SK-N-MC (cell line): ENCODE measurements at regions not wholly inside any gene's neighbourhood (a gene's known extent, or its start where the extent isn't known, plus 50 kb on each side); places are given as distances from the start of the nearest gene placed in this dataset.

Experiments
- EZH2 ChIP-seq: fragments of 200-600 bp; sonication (generic); IDR thresholded peaks from one replicate; pipeline ENCODE4 v1.6.1; 2017; ENCODE audit warnings: antibody characterized with exemption
- POLR2AphosphoS5 ChIP-seq: IDR thresholded peaks from 2 replicates; pipeline ENCODE4 v1.6.1; 2012; ENCODE audit warnings: mild to moderate bottlenecking, low read depth, low read length, borderline replicate concordance

DNA sequence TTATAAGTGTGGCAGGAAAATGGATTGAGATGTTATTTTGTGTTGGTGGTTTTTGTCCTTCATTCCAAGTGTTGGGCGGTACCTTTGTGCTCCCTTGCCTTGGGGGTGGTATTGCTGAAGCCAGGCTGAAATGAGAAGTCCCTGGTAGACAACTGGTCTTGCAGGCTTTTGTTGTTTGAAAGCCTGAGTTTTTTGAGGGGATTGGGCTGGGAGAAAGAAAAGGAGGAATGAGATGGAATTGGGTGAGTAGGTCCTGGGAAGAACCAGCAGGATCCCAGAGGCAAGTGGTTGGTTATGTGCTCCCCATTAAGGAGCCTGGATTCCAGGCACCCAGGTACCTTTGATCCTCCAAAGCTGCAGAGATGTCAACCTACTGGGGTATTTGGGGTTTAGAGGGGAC lies 93.7 kb upstream of the SLC2A1 start:
- TF ChIP-seq EZH2 (no peak), POLR2AphosphoS5 (no peak)
